Skeletal muscle tissue (tissue), 3 donors: ENCODE measurements at regions not wholly inside any gene's neighbourhood (a gene's known extent, or its start where the extent isn't known, plus 50 kb on each side); places are given as distances from the start of the nearest gene placed in this dataset.
A peak's percentile ranks its signal among the peaks of the same experiment; 100 is the strongest.

Source experiments
- H3K27ac ChIP-seq: one replicate; pipeline ENCODE4 v1.7.0; 2013; ENCODE audit warnings: mild to moderate bottlenecking, low read depth, low read length, inconsistent platforms
- H3K27me3 ChIP-seq, 3 donors: one replicate each; pipeline ENCODE4 v1.7.0; 2013; ENCODE audit warnings: low read length in 3 of 3; ENCODE audit not compliant: control insufficient read depth in 3 of 3, insufficient read depth in 3 of 3
- H3K36me3 ChIP-seq, 3 donors: one replicate each; pipeline ENCODE4 v1.7.0; 2013; ENCODE audit warnings: low read length in 3 of 3; ENCODE audit not compliant: control insufficient read depth in 3 of 3, insufficient read depth in 3 of 3
- H3K4me1 ChIP-seq, 3 donors: one replicate each; pipeline ENCODE4 v1.7.0; 2013; ENCODE audit warnings: low read length in 3 of 3, mild to moderate bottlenecking in 3 of 3; ENCODE audit not compliant: control insufficient read depth in 3 of 3, insufficient read depth in 3 of 3
- H3K4me3 ChIP-seq, 3 donors: one replicate each; pipeline ENCODE4 v1.7.0; 2013; ENCODE audit warnings: low read length in 3 of 3
- H3K9ac ChIP-seq, 3 donors: one replicate each; pipeline ENCODE4 v1.7.0; 2013; ENCODE audit warnings: low read length in 3 of 3, mild to moderate bottlenecking in 3 of 3, moderate library complexity in 2 of 3, low read depth in 1 of 3
- H3K9me3 ChIP-seq, 3 donors: one replicate each; pipeline ENCODE4 v1.7.0; 2013; ENCODE audit warnings: low read length in 3 of 3; ENCODE audit not compliant: control insufficient read depth in 3 of 3
- donor health status: Osteomylitis.

- Histone ChIP-seq H3K9ac (no peak overlapping the region), H3K36me3 (no peaks in the 10 kb centered on the region), H3K4me1 (peaks cover 26 to 41% (median 27%) of the 10 kb centered on the region in 3 donors), H3K27ac (peak overlapping the region; percentile 71), H3K27me3 (no peaks in the 10 kb centered on the region), H3K9me3 (no peaks in the 10 kb centered on the region), H3K4me3 (no peak overlapping the region)
These were observed 58.3 kb upstream of the JDP2 start for GRCh38 chr14:75369506-75369905.

GRCh38 chr14:75370416-75371205 lies 57.2 kb upstream of the JDP2 start:
- Histone ChIP-seq H3K27ac (peak overlapping the region; percentile 71), H3K36me3 (no peaks in the 10 kb centered on the region), H3K27me3 (no peaks in the 10 kb centered on the region), H3K4me1 (peaks cover 26 to 41% (median 27%) of the 10 kb centered on the region in 3 donors), H3K9ac (no peak overlapping the region), H3K9me3 (no peaks in the 10 kb centered on the region), H3K4me3 (no peak overlapping the region)

- no peak overlapping the region for H3K4me3 ChIP-seq
- no peaks in the 10 kb centered on the region for H3K9me3 ChIP-seq
- no peaks in the 10 kb centered on the region for H3K36me3 ChIP-seq
- H3K4me1 ChIP-seq, result peaks cover 26 to 41% (median 27%) of the 10 kb centered on the region in 3 donors
- H3K27ac ChIP-seq, result peak overlapping the region; percentile 71
- no peaks in the 10 kb centered on the region for H3K27me3 ChIP-seq
- no peak overlapping the region for H3K9ac ChIP-seq
These were observed 56.5 kb upstream of the JDP2 start for GRCh38 chr14:75371297-75371696.

- H3K27ac ChIP-seq, result no peak overlapping the region
- H3K9me3 ChIP-seq, result no peaks in the 10 kb centered on the region
- no peak overlapping the region for H3K4me3 ChIP-seq
- H3K4me1 ChIP-seq, result peaks cover 25 to 39% (median 27%) of the 10 kb centered on the region in 3 donors
- no peaks in the 10 kb centered on the region for H3K27me3 ChIP-seq
- no peak overlapping the region for H3K9ac ChIP-seq
- no peaks in the 10 kb centered on the region for H3K36me3 ChIP-seq
These were observed 55.6 kb upstream of the JDP2 start for GRCh38 chr14:75372260-75372659.

- H3K27ac ChIP-seq, result no peak overlapping the region
- no peak overlapping the region for H3K4me3 ChIP-seq
- H3K27me3 ChIP-seq, result no peaks in the 10 kb centered on the region
- no peak overlapping the region for H3K9ac ChIP-seq
- H3K9me3 ChIP-seq, result no peaks in the 10 kb centered on the region
- no peaks in the 10 kb centered on the region for H3K36me3 ChIP-seq
- H3K4me1 ChIP-seq, result peaks cover 24 to 31% (median 26%) of the 10 kb centered on the region in 3 donors
These were observed 54.7 kb upstream of the JDP2 start for GRCh38 chr14:75373133-75373532.

GRCh38 chr14:75373616-75374015 lies 54.2 kb upstream of the JDP2 start:
- H3K27ac ChIP-seq, result no peak overlapping the region
- H3K9ac ChIP-seq, result no peak overlapping the region
- peaks cover 23 to 29% (median 24%) of the 10 kb centered on the region in 3 donors for H3K4me1 ChIP-seq
- no peaks in the 10 kb centered on the region for H3K36me3 ChIP-seq
- H3K9me3 ChIP-seq, result no peaks in the 10 kb centered on the region
- no peaks in the 10 kb centered on the region for H3K27me3 ChIP-seq
- H3K4me3 ChIP-seq, result no peak overlapping the region

GRCh38 chr14:75374911-75375310 lies 52.9 kb upstream of the JDP2 start:
- no peak overlapping the region for H3K27ac ChIP-seq
- no peaks in the 10 kb centered on the region for H3K9me3 ChIP-seq
- no peaks in the 10 kb centered on the region for H3K36me3 ChIP-seq
- peaks cover 18 to 25% (median 18%) of the 10 kb centered on the region in 3 donors for H3K4me1 ChIP-seq
- no peaks in the 10 kb centered on the region for H3K27me3 ChIP-seq
- H3K4me3 ChIP-seq, result no peak overlapping the region
- H3K9ac ChIP-seq, result no peak overlapping the region

- H3K4me3 ChIP-seq, result no peak overlapping the region
- no peak overlapping the region for H3K9ac ChIP-seq
- peaks cover 14 to 24% (median 19%) of the 10 kb centered on the region in 3 donors for H3K4me1 ChIP-seq
- H3K36me3 ChIP-seq, result no peaks in the 10 kb centered on the region
- H3K27ac ChIP-seq, result no peak overlapping the region
- no peaks in the 10 kb centered on the region for H3K9me3 ChIP-seq
- H3K27me3 ChIP-seq, result no peaks in the 10 kb centered on the region
These were observed 51.8 kb upstream of the JDP2 start for GRCh38 chr14:75375983-75376382.
